GM21528 (cell line): ENCODE measurements at regions not wholly inside any gene's neighbourhood (a gene's known extent, or its start where the extent isn't known, plus 50 kb on each side); places are given as distances from the start of the nearest gene placed in this dataset.
A peak's percentile ranks its signal among the peaks of the same experiment; 100 is the strongest.

Experiments
- ATAC-seq: cut with Tn5 transposase; IDR thresholded peaks from one replicate; pipeline ENCODE4 v1.9.1; 2021; ENCODE audit warnings: mild to moderate bottlenecking, moderate library complexity; ENCODE audit not compliant: unreplicated experiment, low FRiP score

DNA sequence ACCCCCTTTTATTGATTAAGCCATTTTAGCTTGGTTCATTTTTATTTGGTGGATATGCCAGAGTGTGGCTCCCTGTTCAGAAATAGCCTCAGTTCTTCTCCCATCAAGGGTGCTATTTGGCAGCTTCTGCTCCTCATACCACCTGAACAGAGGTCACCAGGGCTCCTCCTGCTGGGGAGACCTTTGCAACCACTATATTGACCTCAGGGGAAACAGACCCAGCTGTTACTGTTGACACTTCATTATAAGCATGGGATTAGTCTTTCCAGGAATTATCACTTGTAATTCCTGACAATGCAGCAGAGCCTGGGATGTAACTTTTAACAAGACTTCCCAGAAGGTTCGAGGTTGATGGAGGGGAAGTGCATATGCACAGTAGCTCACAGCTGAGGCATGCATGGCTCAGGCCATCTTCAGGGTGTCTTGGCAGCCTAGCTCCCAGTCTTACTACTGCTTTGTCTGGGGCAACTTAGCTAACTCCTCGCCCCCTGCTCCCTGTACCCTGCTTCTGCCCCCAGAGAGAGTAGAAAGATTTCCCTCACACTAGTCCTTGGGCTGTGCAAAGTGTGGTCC is 239.4 kb upstream of the SPRED2 start:
- ATAC-seq: no peak

- ATAC-seq: no peak
These were observed 237.2 kb upstream of the SPRED2 start for GRCh38 chr2:65669574-65669973.

GRCh38 chr2:65668744-65669143 is 236.3 kb upstream of the SPRED2 start:
- no peak for ATAC-seq

DNA sequence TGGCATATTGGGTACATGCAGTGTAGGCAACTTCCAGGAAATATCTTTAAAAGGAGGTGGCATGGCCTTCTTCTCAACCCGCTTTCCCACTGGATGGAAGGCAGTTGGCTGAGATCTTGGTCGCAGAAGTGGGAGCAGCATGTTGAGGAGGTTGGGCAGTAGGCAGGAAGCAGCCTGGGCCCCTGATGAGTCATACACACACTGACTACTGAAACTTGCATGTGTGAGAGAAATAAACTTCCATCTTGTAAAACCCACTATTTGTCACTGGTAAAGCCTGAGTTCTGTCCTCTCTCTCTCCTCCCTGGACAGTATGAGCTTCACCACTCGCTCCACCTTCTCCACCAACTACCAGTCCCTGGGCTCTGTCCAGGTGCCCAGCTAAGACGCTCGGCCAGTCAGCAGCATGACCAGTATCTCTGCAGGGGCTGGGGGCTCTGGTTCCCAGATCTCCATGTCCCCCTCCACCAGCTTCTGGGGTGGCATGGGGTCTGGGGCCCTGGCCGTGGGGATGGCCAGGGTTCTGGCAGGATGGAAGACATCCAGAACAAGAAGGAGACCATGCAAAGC is 233.8 kb upstream of the SPRED2 start:
- ATAC-seq: peak; percentile 98

- ATAC-seq: no peak
These were observed 232.5 kb upstream of the SPRED2 start for GRCh38 chr2:65664931-65665330.

DNA sequence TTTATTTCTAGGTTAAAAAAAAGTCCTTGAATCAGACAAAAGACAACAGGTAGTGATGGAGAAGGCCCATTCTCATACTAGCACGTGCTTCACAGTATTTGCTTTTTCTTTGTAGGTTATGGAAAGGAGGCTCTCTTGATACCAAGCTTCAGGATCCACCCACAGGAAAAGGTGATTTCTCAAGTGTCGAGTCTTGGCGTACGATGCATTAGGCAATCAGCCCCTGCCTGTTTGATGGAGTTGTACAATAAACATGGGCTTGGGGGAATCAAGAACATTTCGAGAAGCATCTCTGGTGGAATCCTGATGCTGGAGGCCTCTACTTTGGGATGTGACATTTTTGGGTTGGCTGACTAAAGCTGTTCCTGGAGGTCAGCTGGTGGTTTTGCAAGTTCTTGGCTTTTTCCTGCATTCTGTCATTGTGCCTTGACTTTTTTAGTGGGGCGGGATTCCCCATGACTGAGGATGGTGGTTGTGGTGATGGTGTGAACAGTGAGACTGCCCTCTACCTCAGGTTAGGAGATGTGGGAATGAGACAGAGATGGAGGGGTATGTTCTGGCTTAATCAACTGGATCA is 231.5 kb upstream of the SPRED2 start:
- no peak for ATAC-seq

DNA sequence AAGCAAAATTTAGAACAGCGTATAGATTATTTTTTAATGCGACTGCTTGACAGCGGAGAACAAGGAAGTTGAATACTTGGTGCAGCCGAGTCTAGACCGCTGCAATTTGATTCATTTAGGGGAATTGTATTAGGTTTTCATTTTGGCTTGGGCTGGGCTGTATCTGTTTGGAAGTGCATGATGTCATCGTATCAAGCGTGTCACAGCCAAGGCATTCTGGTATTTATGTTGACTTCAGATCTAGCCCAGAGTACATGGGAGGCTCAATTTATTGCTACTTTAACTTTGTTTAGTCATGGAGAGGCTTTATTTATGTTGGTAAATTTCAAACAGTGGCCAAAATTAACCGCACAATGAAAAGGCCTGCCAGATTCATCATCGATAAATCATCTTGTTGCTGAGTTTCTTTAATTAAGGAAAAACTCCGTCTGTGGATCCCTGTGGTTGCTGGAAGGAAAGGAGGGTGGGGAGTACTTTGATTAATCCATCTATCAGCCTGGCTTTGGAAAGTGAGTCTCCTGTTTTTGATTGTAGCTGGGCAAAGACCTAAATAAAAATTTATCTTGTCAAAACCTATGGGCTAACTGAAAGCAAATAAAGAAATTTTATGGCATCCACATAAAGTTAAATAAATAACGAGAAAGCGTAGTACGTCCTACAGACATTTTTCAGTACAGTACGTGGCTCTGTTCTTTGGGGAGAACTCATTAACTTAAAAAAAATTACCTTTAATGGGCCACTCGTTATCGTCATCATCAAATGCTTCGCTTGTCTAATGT is 230.4 kb upstream of the SPRED2 start:
- no peak for ATAC-seq

DNA sequence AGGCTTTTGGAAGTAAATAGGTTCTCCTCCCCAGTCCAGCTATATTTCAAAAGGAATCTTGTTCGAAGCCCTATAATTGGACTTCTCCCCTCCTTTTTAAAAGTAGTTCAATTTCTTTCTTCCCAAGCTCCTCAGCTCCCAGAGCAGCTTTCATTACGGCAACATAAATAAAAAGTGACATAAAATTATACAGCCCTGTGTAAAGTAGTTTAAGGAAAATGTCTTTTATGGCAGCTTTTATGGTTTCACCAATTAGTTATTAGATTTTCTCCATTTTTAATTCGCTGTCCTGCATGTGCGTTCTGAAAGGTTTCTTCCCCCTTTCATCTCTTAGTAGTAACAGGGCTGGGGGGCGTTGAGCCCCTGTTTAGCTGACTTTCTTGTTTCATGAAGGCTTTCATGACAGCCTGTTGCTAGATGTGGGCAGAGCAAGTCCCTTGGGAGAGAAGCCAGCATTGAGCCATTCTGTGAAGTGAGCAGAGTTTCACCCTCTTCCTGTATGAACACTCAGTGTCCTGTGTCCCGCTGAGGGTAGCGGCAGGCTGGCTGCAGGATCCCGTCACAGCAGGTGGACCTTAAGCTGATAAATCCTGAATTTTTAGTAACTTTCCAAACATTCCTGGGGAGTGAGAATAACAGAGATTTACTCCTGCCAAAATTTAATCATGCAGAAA is 229.7 kb upstream of the SPRED2 start:
- ATAC-seq: no peak

DNA sequence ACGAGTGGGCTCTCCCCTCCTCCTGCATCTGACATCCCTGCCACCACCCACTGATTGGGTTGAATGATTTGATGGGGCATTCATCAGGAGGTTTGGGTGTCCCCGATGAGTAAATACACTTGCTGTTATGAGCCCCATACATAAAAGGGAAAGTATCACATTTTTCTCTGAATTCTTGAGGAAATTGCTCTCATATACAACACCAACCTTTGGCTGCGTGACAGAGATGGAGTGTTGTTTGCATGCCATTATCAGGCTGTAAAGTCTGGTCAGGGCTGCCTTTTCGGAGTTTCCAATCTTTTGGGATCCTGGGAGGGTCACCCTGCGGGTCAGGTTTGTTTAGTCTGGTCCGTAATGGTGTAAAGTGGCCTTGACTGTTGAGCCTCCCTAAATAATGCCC is 227.9 kb upstream of the SPRED2 start:
- ATAC-seq: no peak

DNA sequence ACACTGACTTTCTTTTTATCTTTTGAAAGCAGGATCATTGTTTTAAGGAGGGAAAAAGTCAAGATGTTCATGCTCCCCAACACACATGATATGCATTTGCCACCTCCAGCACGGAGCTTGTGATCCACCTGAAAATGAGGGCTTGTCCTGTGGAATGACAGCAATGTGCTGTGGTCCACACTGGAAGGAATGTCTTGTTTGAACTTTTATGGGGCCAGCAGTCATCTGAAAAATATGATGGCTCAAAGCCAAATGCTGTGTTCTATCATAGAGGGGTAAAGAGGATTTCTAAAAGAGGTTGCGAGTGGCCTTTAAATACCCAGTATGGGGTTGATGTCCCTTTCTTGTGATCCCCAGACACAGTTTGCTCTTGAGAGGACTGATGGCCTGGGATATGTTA is 226.5 kb upstream of the SPRED2 start:
- no peak for ATAC-seq

GRCh38 chr2:65658266-65658665 is 225.9 kb upstream of the SPRED2 start:
- ATAC-seq: no peak

DNA sequence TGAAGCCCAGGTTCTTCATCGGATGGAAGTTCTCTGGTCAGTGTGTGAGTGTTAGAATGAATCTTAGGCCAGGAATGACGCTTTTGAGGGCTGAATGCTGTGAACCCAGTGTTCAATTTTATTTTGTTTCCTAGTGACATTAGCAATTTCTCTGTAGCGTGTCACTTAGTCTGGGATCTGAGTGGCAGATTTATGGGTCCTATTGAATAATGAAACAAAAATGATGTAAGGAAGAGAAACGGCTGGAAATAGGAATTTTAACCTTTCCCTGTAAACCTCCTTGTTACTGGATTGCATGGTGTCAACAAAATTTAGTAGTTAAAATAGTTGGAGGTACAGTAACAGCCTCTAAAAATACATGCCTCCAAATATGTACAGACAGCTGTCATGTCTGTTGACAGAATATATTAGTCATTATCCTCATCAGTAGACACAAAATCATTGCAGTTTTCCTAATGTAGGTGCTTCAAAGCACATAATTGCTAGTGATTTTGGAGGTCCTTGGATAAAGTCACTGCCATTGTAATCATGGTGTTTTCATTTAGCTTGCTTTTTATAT is 223.8 kb upstream of the SPRED2 start:
- ATAC-seq: no peak

- ATAC-seq: no peak
These were observed 222.6 kb upstream of the SPRED2 start for GRCh38 chr2:65655000-65655399.

DNA sequence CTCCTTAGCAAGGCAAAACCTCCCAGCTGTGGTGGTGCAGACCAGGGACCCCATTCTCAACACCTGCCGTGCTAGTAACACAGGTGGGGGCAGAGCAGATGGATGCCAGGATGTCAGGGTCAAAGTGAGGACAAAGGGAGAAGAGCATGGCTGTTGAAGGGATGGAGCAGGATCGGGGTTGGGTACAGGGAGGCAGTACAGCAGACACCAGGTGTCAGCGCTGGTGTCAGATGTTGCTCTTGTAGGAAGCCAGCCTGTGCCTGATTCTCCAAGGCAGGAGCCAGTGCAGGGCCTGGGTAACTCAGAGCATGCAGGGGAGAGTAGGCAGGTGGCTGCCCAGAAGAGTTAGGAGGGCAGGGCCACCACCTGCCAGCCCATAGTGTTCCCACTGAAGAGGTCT is 222.1 kb upstream of the SPRED2 start:
- ATAC-seq: no peak

GRCh38 chr2:65652066-65652465 is 219.7 kb upstream of the SPRED2 start:
- ATAC-seq: no peak

DNA sequence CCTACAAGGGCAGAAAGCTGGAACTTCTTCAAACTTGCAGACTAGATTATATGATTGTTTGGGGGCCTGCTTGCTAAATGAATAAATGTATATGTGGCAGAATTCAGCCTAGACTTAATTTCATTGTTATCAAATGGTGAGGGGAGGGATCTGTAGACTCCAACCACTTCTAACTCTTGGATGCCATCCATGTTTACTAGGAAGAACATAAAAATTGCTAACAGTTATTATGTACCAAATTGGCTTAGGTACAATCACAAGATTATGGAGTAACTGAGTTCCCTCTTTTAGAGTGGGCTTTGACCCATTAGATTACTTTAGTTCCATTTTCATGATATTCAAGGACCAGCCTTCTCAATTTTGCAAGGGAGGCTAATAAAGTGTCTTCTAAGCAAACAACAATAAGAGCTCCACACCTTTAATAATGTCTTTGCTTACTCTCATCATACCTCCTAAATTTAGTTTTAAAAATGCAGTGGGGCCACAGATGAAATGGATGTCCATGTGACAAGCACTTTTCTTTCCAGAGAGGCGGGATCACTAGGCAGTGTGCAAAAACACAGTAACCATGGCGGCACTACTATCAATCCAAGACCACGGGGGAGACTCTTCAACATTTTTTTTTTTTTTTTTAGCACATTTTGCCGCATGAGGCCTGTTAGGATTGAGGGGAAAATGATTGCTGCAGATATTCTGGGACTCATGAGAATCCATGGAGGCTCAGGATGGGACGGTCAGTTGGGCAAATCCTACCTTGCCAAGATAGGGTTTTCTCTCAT is 217.6 kb upstream of the SPRED2 start:
- ATAC-seq: no peak

DNA sequence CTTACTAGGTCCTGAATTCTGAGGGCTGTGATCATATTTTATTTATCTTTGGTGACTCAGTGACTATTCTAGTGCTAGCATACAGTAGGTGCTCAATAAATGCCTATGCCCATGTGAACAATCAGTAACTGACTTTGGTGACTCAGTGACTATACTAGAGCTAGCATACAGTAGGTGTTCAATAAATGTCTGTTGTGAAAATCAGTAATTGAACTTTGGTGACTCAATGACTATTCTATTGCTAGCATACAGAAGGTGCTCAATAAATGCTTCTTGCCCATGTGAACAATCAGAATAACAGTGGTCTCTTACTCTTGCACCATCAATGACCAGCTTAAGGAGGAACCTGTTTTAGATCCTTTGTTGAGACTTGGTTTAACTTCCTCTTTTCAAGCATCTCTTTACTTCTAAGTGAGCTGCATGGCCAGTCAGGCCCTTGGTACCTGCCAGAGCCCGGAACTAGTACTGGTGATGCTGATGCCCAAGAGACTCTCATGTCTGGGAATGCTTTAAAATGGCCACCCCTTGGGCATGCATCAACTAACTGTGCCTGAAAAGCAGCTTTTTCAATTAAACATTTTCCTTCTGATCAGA is 214.9 kb upstream of the SPRED2 start:
- no peak for ATAC-seq

DNA sequence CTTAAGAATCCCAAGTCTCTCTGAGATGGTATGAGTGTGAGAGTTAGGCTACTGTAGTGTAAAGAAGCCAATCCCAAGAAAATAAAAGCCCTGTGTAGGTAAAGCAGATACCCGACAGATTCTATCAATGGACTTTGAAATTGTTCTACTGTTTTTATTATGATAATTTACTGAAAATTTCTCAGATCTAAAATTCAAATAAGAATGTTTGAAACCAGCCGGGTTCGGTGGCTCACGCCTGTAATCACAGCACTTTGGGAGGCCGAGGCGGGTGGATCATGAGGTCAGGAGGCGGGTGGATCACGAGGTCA is 208.3 kb upstream of the SPRED2 start:
- no peak for ATAC-seq

GRCh38 chr2:65639156-65639864 is 206.9 kb upstream of the SPRED2 start:
- ATAC-seq: no peak
